IPS-20b (cell line): ENCODE measurements at regions not wholly inside any gene's neighbourhood (a gene's known extent, or its start where the extent isn't known, plus 50 kb on each side); places are given as distances from the start of the nearest gene placed in this dataset.
A peak's percentile ranks its signal among the peaks of the same experiment; 100 is the strongest.
"Not testable (repeated sequence)": the region's sequence is repeated elsewhere in the genome, so short reads cannot be mapped to it uniquely, and the experiment has no call there.

Experiments
- H3K27ac ChIP-seq: one replicate; pipeline ENCODE4 v1.5.1; 2013; ENCODE audit warnings: low read length
- H3K27me3 ChIP-seq: 2 replicates; pipeline ENCODE4 v1.6.1; 2013; ENCODE audit warnings: mild to moderate bottlenecking, low read length, inconsistent platforms; ENCODE audit not compliant: insufficient read depth
- H3K36me3 ChIP-seq: 2 replicates; pipeline ENCODE4 v1.6.1; 2013; ENCODE audit warnings: low read depth, mild to moderate bottlenecking, inconsistent platforms, low read length, moderate library complexity; ENCODE audit not compliant: insufficient read depth
- H3K4me1 ChIP-seq: 2 replicates; pipeline ENCODE4 v1.6.1; 2013; ENCODE audit warnings: mild to moderate bottlenecking, control low read depth, inconsistent platforms, low read length, moderate library complexity; ENCODE audit not compliant: insufficient read depth
- H3K4me3 ChIP-seq: 2 replicates; pipeline ENCODE4 v1.5.1; 2013; ENCODE audit warnings: mild to moderate bottlenecking, low read length, inconsistent platforms
- H3K9ac ChIP-seq: 2 replicates; pipeline ENCODE4 v1.6.1; 2013; ENCODE audit warnings: low read depth, mild to moderate bottlenecking, inconsistent platforms, low read length, moderate library complexity
- H3K9me3 ChIP-seq: 2 replicates; pipeline ENCODE4 v1.6.1; 2013; ENCODE audit warnings: mild to moderate bottlenecking, low read depth, low read length, inconsistent platforms; ENCODE audit not compliant: insufficient read depth

DNA sequence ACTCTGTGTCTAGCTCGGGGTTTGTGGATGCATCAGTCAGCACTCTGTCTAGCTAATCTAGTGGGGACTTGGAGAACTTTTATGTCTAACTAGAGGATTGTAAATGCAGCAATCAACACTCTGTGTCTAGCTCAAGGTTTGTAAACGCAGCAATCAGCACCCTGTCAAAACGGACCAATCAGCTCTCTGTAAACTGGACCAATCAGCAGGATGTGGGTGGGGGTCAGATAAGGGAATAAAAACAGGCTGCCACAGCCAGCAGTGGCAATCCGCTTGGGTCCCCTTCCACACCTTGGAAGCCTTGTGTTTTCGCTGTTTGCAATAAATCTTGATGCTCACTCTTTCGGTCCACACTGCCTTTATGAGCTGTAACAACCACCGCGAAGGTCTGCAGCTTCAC, 920.7 kb upstream of the FOXG1 start:
- no peak overlapping the region for H3K27ac ChIP-seq
- no peaks in the 10 kb centered on the region for H3K36me3 ChIP-seq
- no peaks in the 10 kb centered on the region for H3K27me3 ChIP-seq
- H3K4me1 ChIP-seq, result peaks cover 6% of the 10 kb centered on the region; the same call in 1 of the 2 replicates
- H3K4me3 ChIP-seq, result no peak overlapping the region
- no peak overlapping the region for H3K9ac ChIP-seq
- H3K9me3 ChIP-seq, result no peaks in the 10 kb centered on the region

GRCh38 chr14:27847480-27847879, 919.1 kb upstream of the FOXG1 start:
- H3K27ac ChIP-seq, H3K9ac ChIP-seq, H3K4me1 ChIP-seq: not testable (repeated sequence)

DNA sequence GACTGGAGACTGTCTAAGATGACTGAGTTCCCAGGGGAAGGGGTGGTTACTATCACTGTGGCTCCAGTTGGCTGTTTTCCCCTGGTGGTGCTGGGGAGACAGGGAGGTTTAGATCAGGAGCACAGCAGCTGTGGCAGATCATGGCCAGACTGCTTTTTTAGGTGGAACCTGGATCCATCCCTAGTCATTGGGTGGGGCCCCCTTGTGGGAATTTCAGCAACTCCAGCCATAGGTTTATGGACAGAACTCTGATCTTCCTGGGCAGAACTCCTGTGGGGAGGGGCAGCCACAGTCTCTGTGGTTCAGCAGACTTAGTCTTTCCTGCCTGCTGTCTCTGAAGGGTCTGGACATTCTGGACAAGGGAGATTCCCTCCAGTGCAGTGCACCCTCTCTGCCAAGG, 917.4 kb upstream of the FOXG1 start:
- not testable (repeated sequence) for H3K4me3 ChIP-seq, H3K27me3 ChIP-seq, H3K4me1 ChIP-seq, H3K27ac ChIP-seq, H3K9me3 ChIP-seq, H3K36me3 ChIP-seq, H3K9ac ChIP-seq

More at GRCh38 chr14:27847480-27847879, 919.1 kb upstream of the FOXG1 start:
- H3K36me3 ChIP-seq, H3K9me3 ChIP-seq, H3K27me3 ChIP-seq, H3K4me3 ChIP-seq: not testable (repeated sequence)

DNA sequence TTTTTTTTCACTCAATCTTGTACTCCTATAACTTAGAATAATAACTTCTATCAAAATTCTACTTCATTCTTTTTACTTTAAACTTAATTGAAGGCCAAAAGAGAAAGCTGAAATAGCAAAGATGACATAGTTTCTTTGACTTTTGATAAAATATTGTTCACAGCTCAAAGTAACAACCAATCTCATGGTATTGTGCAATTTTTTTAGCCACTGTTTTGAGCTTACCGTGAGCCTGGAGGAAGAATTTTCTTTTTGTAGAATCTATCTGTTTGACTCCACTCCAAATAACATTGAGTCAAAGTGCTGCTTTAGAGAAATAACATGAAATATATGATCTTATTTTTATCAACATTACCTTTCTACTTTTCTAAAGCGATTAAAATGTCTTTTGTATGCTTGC, 903.9 kb upstream of the FOXG1 start:
- Histone ChIP-seq H3K4me1 (no peaks in the 10 kb centered on the region), H3K36me3 (no peaks in the 10 kb centered on the region), H3K9ac (no peak overlapping the region), H3K9me3 (no peaks in the 10 kb centered on the region), H3K4me3 (no peak overlapping the region), H3K27me3 (no peaks in the 10 kb centered on the region), H3K27ac (no peak overlapping the region)

DNA sequence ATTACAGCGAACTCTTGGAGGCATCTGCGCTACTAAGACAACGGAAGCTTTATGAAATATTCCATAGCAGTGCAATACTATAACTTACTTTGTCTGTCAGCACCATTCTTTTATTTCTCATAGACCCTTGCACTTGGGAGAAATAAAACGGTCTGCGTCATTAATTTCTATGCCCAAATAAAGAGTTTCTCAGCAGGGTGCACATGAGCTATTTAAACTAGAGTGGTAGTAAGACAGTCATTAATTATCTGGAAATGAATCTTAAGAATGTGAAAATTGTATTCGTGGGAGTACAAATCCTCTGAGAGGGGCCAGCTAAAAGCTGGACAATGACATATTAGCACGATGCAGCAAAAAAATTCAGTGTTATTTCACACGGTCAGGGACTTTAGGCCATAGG, 903.4 kb upstream of the FOXG1 start:
- no peak overlapping the region for H3K27ac ChIP-seq
- no peaks in the 10 kb centered on the region for H3K9me3 ChIP-seq
- H3K27me3 ChIP-seq, result no peaks in the 10 kb centered on the region
- no peak overlapping the region for H3K9ac ChIP-seq
- H3K4me3 ChIP-seq, result no peak overlapping the region
- no peaks in the 10 kb centered on the region for H3K4me1 ChIP-seq
- H3K36me3 ChIP-seq, result no peaks in the 10 kb centered on the region

GRCh38 chr14:27881063-27881462, 885.5 kb upstream of the FOXG1 start:
- Histone ChIP-seq H3K4me3 (no peak overlapping the region), H3K27ac (no peak overlapping the region), H3K9me3 (no peaks in the 10 kb centered on the region), H3K9ac (no peak overlapping the region), H3K4me1 (no peaks in the 10 kb centered on the region), H3K27me3 (no peaks in the 10 kb centered on the region), H3K36me3 (no peaks in the 10 kb centered on the region)

GRCh38 chr14:27881646-27882045, 884.9 kb upstream of the FOXG1 start:
- Histone ChIP-seq H3K27me3 (no peaks in the 10 kb centered on the region), H3K4me3 (no peak overlapping the region), H3K9me3 (no peaks in the 10 kb centered on the region)

DNA sequence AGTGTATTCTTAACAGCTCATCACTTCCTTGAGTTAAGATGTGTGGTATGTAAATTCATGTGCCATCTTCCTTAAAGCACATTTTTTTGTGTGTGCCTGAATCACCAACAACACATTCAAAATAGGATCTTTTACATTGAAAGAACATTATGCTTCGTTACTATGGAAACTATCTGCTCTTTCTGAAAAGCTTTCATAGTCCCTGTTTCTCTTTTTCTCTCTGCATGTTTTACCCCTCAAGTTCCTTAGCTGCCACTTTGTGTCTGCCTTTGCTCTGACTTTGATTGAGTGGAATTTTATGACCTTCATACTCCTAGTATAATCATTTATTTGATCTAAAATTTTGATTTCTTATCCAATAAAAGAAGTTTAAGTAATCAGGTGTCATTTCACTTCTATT, 880.3 kb upstream of the FOXG1 start:
- Histone ChIP-seq H3K36me3 (no peaks in the 10 kb centered on the region), H3K9me3 (no peaks in the 10 kb centered on the region), H3K27ac (no peak overlapping the region), H3K4me3 (no peak overlapping the region), H3K27me3 (no peaks in the 10 kb centered on the region), H3K9ac (no peak overlapping the region), H3K4me1 (no peaks in the 10 kb centered on the region)

More at GRCh38 chr14:27881646-27882045, 884.9 kb upstream of the FOXG1 start:
- Histone ChIP-seq H3K9ac (no peak overlapping the region), H3K4me1 (no peaks in the 10 kb centered on the region), H3K36me3 (no peaks in the 10 kb centered on the region), H3K27ac (peak overlapping the region; percentile 21)

DNA sequence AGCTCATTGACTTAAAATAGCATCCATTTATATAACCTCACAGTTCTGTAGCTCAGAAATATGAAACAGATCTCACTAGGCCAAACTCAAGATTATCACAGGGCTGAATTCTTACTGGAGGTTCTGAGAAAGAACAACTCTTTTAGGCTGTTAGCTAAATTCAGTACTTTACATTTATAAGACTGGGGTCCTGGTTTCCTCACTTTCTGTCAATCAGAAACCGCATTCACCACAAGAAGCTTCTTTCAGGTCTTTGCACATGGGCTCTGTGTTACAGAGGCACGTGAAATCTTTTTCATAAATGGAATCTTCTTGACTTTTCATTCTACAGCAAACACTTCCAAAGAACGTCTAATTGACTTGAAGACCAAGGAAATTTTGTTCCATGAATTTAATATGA, 876.3 kb upstream of the FOXG1 start:
- H3K36me3 ChIP-seq, result no peaks in the 10 kb centered on the region
- no peaks in the 10 kb centered on the region for H3K27me3 ChIP-seq
- no peak overlapping the region for H3K27ac ChIP-seq
- H3K9ac ChIP-seq, result no peak overlapping the region
- no peaks in the 10 kb centered on the region for H3K9me3 ChIP-seq
- no peak overlapping the region for H3K4me3 ChIP-seq
- no peaks in the 10 kb centered on the region for H3K4me1 ChIP-seq

DNA sequence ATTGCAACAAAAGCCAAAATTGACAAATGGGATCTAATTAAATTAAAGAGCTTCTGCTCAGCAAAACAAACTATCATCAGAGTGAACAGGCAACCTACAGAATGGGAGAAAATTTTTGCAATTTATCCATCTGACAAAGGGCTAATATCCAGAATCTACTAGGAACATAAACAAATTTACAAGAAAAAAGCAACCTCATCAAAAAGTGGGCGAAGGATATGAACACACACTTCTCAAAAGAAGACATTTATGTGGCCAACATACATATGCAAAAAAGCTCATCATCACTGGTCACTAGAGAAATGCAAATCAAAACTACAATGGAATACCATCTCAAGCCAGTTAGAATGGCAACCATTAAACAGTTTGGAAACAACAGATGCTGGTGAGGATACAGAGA, 858.1 kb upstream of the FOXG1 start:
- H3K9ac ChIP-seq, H3K4me3 ChIP-seq, H3K27me3 ChIP-seq, H3K36me3 ChIP-seq, H3K9me3 ChIP-seq, H3K4me1 ChIP-seq, H3K27ac ChIP-seq: not testable (repeated sequence)

DNA sequence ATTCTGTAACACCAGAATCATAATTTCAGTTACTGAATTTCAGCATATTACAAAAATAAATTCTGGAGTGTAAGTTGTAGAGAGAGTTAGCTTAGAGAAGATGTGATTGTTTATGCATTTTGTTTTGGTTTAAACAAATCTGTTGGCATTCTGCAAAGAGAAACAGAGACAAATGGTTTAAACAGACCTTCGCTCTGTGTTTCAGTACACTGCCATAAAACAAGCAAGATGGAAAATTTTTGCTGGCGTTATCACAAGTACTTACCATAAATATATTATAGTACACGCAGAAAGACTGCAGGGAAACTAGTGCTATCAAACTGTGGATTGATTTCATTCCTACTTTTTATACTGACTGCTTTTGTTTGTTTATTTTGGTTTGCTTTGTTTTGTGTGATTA, 850.3 kb upstream of the FOXG1 start:
- no peaks in the 10 kb centered on the region for H3K27me3 ChIP-seq
- no peak overlapping the region for H3K4me3 ChIP-seq
- H3K36me3 ChIP-seq, result no peaks in the 10 kb centered on the region
- H3K27ac ChIP-seq, result no peak overlapping the region
- peaks cover 4% of the 10 kb centered on the region; the same call in 1 of the 2 replicates for H3K4me1 ChIP-seq
- H3K9ac ChIP-seq, result no peak overlapping the region
- H3K9me3 ChIP-seq, result peaks cover 6% of the 10 kb centered on the region; the same call in 1 of the 2 replicates

DNA sequence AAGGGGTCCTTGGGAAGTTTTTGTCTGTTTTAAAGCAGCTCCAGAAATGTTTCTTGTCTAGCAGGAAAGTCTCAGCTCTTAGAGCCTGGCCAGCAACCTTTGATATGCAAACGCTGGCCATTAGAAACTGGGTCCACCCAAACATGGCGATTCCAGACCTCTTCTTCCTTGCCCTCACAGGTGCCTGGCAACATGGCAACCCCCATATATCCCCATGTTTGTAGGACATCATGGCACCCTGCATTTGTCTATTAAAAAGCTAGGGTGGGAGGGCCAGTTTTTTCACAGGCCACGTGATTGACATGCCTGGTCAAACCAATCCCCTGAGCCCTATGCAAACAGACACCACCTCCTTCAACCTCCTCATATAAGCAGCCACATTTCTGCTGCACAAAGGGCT, 848.7 kb upstream of the FOXG1 start:
- peaks cover 4% of the 10 kb centered on the region; the same call in 1 of the 2 replicates for H3K4me1 ChIP-seq
- no peak overlapping the region for H3K4me3 ChIP-seq
- no peak overlapping the region for H3K9ac ChIP-seq
- H3K36me3 ChIP-seq, result no peaks in the 10 kb centered on the region
- no peaks in the 10 kb centered on the region for H3K27me3 ChIP-seq
- peaks cover 3% of the 10 kb centered on the region; the same call in 1 of the 2 replicates for H3K9me3 ChIP-seq
- H3K27ac ChIP-seq, result no peak overlapping the region

GRCh38 chr14:27927519-27927918, 839.1 kb upstream of the FOXG1 start:
- Histone ChIP-seq H3K4me3 (no peak overlapping the region), H3K9me3 (no peaks in the 10 kb centered on the region), H3K4me1 (peaks cover 7% of the 10 kb centered on the region; the same call in 1 of the 2 replicates), H3K27me3 (no peaks in the 10 kb centered on the region), H3K36me3 (no peaks in the 10 kb centered on the region), H3K9ac (no peak overlapping the region), H3K27ac (no peak overlapping the region)
